ENCODE measurements at regions not wholly inside any gene's neighbourhood (a gene's known extent, or its start where the extent isn't known, plus 50 kb on each side); places are given as distances from the start of the nearest gene placed in this dataset.

GRCh38 chr6:105601541-105602236, 198.8 kb upstream of the PREP start:
- intact Hi-C loops (cut with DNase I): no loop called here
- ATAC-seq (peak; percentile 89 to 90), DNase-seq (peak; percentile 60)
- Histone ChIP-seq H3K27ac (peak overlapping the region; percentile 66), H3K36me3 (no peaks in the 10 kb centered on the region), H3K4me1 (peaks cover 19% of the 10 kb centered on the region), H3K9me3 (no peaks in the 10 kb centered on the region), H3K4me3 (no peak overlapping the region), H3K27me3 (ENCODE audit: low read depth) (no peaks in the 10 kb centered on the region)
- TF ChIP-seq CTCF (IDR thresholded peaks at IDR 0.05): no peak

- Histone ChIP-seq H3K9me3 (no peaks in the 10 kb centered on the region), H3K27me3 (ENCODE audit: low read depth) (no peaks in the 10 kb centered on the region), H3K4me3 (no peak overlapping the region), H3K36me3 (no peaks in the 10 kb centered on the region), H3K4me1 (peaks cover 19% of the 10 kb centered on the region), H3K27ac (peak overlapping the region; percentile 66)
- intact Hi-C loops (cut with DNase I): no loop called here
- no peak for TF ChIP-seq CTCF (IDR thresholded peaks at IDR 0.05)
- DNase-seq (no peak), ATAC-seq (no peak)
Observed at GRCh38 chr6:105600336-105601260, 197.7 kb upstream of the PREP start.

- no peak overlapping the region for H3K27ac ChIP-seq
- ATAC-seq (no peak), DNase-seq (no peak)
- H3K36me3 ChIP-seq: no peaks in the 10 kb centered on the region
- H3K27me3 ChIP-seq (ENCODE audit: low read depth): no peaks in the 10 kb centered on the region
- H3K4me3 ChIP-seq: no peak overlapping the region
- H3K9me3 ChIP-seq: no peaks in the 10 kb centered on the region
- intact Hi-C loops (cut with DNase I): no loop called here
- H3K4me1 ChIP-seq: peaks cover 35% of the 10 kb centered on the region
- TF ChIP-seq CTCF (IDR thresholded peaks at IDR 0.05): no peak
Observed at GRCh38 chr6:105598264-105598663, 195.4 kb upstream of the PREP start.

- Histone ChIP-seq H3K9me3 (no peaks in the 10 kb centered on the region), H3K27me3 (ENCODE audit: low read depth) (no peaks in the 10 kb centered on the region), H3K36me3 (no peaks in the 10 kb centered on the region), H3K27ac (no peak overlapping the region), H3K4me1 (peaks cover 34% of the 10 kb centered on the region), H3K4me3 (no peak overlapping the region)
- intact Hi-C loops (cut with DNase I): no loop called here
- ATAC-seq: no peak
- no peak for TF ChIP-seq CTCF (IDR thresholded peaks at IDR 0.05)
- DNase-seq: no peak
Observed at GRCh38 chr6:105596284-105596755, 193.4 kb upstream of the PREP start.

GRCh38 chr6:105595829-105596228, 192.9 kb upstream of the PREP start:
- DNase-seq: no peak
- no peak for TF ChIP-seq CTCF (IDR thresholded peaks at IDR 0.05)
- H3K27ac ChIP-seq: no peak overlapping the region
- intact Hi-C loops (cut with DNase I): no loop called here
- no peak overlapping the region for H3K4me3 ChIP-seq
- H3K27me3 ChIP-seq (ENCODE audit: low read depth): no peaks in the 10 kb centered on the region
- no peak for ATAC-seq
- peaks cover 29% of the 10 kb centered on the region for H3K4me1 ChIP-seq
- H3K36me3 ChIP-seq: no peaks in the 10 kb centered on the region
- no peaks in the 10 kb centered on the region for H3K9me3 ChIP-seq

All from lower lobe of right lung (tissue), 2 donors.